ENCODE measurements at regions not wholly inside any gene's neighbourhood (a gene's known extent, or its start where the extent isn't known, plus 50 kb on each side); places are given as distances from the start of the nearest gene placed in this dataset.

DNA sequence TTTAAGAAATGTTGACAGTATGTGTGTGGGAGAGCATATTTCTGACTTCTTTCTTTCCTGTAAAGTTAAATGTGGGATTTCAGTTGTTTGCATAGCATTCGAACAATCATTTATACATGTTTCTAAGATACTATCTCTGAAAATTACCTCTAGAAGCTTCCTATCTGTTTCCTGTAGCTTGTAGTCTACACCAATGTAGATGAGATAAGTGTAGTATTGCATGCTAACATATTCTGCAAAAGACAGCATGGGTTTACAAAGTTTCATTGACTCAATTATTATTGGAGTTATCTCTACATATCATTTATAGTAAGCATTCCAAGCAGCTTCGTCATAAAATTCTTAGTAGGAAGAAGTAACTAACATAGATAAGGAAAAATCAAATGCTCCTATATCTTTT lies 98.9 kb upstream of the DPYD start:
- TF ChIP-seq TCF12 (IDR thresholded peaks at IDR 0.05; ENCODE audit: low read depth) (no peak), CEBPB (IDR thresholded peaks at IDR 0.05) (no peak), USF1 (IDR thresholded peaks at IDR 0.05) (no peak), TAF1 (IDR thresholded peaks at IDR 0.05; ENCODE audit: low read depth) (no peak), CREB1 (IDR thresholded peaks at IDR 0.05; ENCODE audit: low read depth) (no peak), RAD21 (IDR thresholded peaks at IDR 0.05; ENCODE audit: low read depth) (no peak), EP300 (IDR thresholded peaks at IDR 0.05; ENCODE audit: borderline replicate concordance) (no peak), FOXM1 (IDR thresholded peaks at IDR 0.05; ENCODE audit: borderline replicate concordance, low read depth) (no peak), EGR1 (IDR thresholded peaks at IDR 0.05) (no peak), REST (IDR thresholded peaks at IDR 0.05; ENCODE audit: low read depth) (no peak)
- TF ChIP-seq, protein P1, sequence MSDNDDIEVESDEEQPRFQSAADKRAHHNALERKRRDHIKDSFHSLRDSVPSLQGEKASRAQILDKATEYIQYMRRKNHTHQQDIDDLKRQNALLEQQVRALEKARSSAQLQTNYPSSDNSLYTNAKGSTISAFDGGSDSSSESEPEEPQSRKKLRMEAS (IDR thresholded peaks at IDR 0.05) = no peak

DNA sequence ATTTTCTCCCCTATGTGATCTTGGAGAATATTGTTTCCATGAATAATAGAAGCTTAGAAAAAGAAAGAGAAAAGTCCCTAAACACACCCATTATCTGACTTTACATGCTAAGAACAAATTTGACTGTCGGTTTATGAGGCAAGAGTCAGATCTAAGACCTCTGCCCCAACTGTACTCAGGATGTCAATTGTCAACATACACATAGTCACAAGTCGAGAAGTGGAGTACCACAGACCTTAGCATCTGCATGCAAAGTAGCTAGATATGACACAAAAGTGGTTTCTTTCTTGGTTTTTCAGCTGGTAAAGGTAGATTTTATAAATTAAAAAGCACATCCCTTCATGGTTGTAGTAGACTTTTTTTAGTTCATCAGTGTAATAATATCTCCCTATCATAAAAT lies 97.2 kb upstream of the DPYD start:
- no peak for TF ChIP-seq YY1 (IDR thresholded peaks at IDR 0.05; ENCODE audit: low read depth)
- TF ChIP-seq EGR1 (IDR thresholded peaks at IDR 0.05) = no peak

GRCh38 chr1:98017184-98017583 lies 96.3 kb upstream of the DPYD start:
- TF ChIP-seq REST (IDR thresholded peaks at IDR 0.05; ENCODE audit: low read depth) = no peak
- TF ChIP-seq ZBTB7A (IDR thresholded peaks at IDR 0.05; ENCODE audit: low read depth) = no peak
- no peak for TF ChIP-seq EGR1 (IDR thresholded peaks at IDR 0.05)
- TF ChIP-seq CREB1 (IDR thresholded peaks at IDR 0.05; ENCODE audit: low read depth) = no peak
- no peak for TF ChIP-seq TAF1 (IDR thresholded peaks at IDR 0.05; ENCODE audit: low read depth)
- TF ChIP-seq USF1 (IDR thresholded peaks at IDR 0.05) = no peak
- TF ChIP-seq RAD21 (IDR thresholded peaks at IDR 0.05; ENCODE audit: low read depth) = no peak
- no peak for TF ChIP-seq FOXM1 (IDR thresholded peaks at IDR 0.05; ENCODE audit: borderline replicate concordance, low read depth)

DNA sequence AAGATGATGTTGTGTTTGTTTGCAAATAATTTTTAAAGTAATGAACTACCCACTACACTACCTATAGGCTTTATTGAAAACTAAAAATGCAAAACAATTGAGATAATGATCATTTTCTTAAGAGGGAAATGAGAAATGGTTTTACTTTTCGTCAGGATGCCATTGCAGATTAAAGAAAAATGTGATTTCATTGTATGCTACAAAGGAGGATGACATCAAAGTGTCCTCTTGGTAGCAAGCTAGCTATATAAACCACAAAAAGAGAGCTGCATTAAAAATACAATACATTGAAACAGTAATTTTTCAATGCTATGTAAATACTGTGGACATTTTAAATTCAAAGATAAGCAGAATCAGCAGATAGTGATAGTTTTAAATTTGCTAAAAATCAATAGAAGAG lies 87.5 kb upstream of the DPYD start:
- TF ChIP-seq EGR1 (IDR thresholded peaks at IDR 0.05) = no peak
- TF ChIP-seq EP300 (IDR thresholded peaks at IDR 0.05; ENCODE audit: borderline replicate concordance) = no peak
- TF ChIP-seq TAF1 (IDR thresholded peaks at IDR 0.05; ENCODE audit: low read depth) = no peak
- TF ChIP-seq TEAD4 (IDR thresholded peaks at IDR 0.05) = no peak
- TF ChIP-seq NFIC (IDR thresholded peaks at IDR 0.05) = no peak

GRCh38 chr1:98005326-98006010 lies 84.6 kb upstream of the DPYD start:
- TF ChIP-seq NFIC (IDR thresholded peaks at IDR 0.05) = no peak
- no peak for TF ChIP-seq EP300 (IDR thresholded peaks at IDR 0.05; ENCODE audit: borderline replicate concordance)
- TF ChIP-seq TCF12 (IDR thresholded peaks at IDR 0.05; ENCODE audit: low read depth) = no peak
- TF ChIP-seq, protein P1 (IDR thresholded peaks at IDR 0.05) = no peak
- no peak for TF ChIP-seq EGR1 (IDR thresholded peaks at IDR 0.05)
- no peak for TF ChIP-seq RAD21 (IDR thresholded peaks at IDR 0.05; ENCODE audit: low read depth)
- TF ChIP-seq CEBPB (IDR thresholded peaks at IDR 0.05) = no peak
- no peak for TF ChIP-seq TEAD4 (IDR thresholded peaks at IDR 0.05)
- no peak for TF ChIP-seq USF1 (IDR thresholded peaks at IDR 0.05)
- no peak for TF ChIP-seq FOXM1 (IDR thresholded peaks at IDR 0.05; ENCODE audit: borderline replicate concordance, low read depth)
- no peak for TF ChIP-seq REST (IDR thresholded peaks at IDR 0.05; ENCODE audit: low read depth)

Data from Ishikawa (cell line).